H1 (cell line): ENCODE measurements at regions not wholly inside any gene's neighbourhood (a gene's known extent, or its start where the extent isn't known, plus 50 kb on each side); places are given as distances from the start of the nearest gene placed in this dataset.

Source experiments
- ASH2L ChIP-seq: fragments of 200-600, 300-600 bp; sonication (generic); IDR thresholded peaks from one replicate; pipeline ENCODE4 v1.7.1; 2017; ENCODE audit warnings: low read length
- BCL11A ChIP-seq, 2 experiments: IDR thresholded peaks; one replicate each; pipeline ENCODE4 v1.6.1; 2011; ENCODE audit warnings: low read depth in 2 of 2, low read length in 2 of 2, mild to moderate bottlenecking in 2 of 2
- CEBPB ChIP-seq: IDR thresholded peaks from 2 replicates; pipeline ENCODE4 v1.6.1; 2012; ENCODE audit warnings: low read depth, low read length
- GTF2F1 ChIP-seq: IDR thresholded peaks from 2 replicates; pipeline ENCODE4 v1.6.1; 2012; ENCODE audit warnings: low read depth, low read length, improper control_type of control experiment, borderline replicate concordance
- JUN ChIP-seq: IDR thresholded peaks from 2 replicates; pipeline ENCODE4 v1.6.1; 2011; ENCODE audit warnings: low read depth, mild to moderate bottlenecking, improper control_type of control experiment, low read length
- KDM4A ChIP-seq: IDR thresholded peaks from one replicate; pipeline ENCODE4 v1.7.1; 2012; ENCODE audit warnings: low read depth, mild to moderate bottlenecking, moderate library complexity, low read length, inconsistent platforms; ENCODE audit not compliant: severe bottlenecking
- MAFK ChIP-seq: IDR thresholded peaks from 2 replicates; pipeline ENCODE4 v1.6.1; 2012; ENCODE audit warnings: low read depth, mild to moderate bottlenecking, improper control_type of control experiment, low read length
- POLR2AphosphoS5 ChIP-seq: IDR thresholded peaks from 2 replicates; pipeline ENCODE4 v1.6.1; 2011; ENCODE audit warnings: low read depth, low read length
- RAD21 ChIP-seq, 2 experiments: IDR thresholded peaks in 1 of 2; conservative IDR thresholded peaks in 1 of 2; 2 replicates each; pipeline ENCODE4 v1.6.1; 2011; ENCODE audit warnings: low read depth in 2 of 2, low read length in 2 of 2, improper control_type of control experiment in 1 of 2, inconsistent platforms in 1 of 2, mild to moderate bottlenecking in 1 of 2, moderate library complexity in 1 of 2
- SIX5 ChIP-seq: IDR thresholded peaks from 2 replicates; pipeline ENCODE4 v1.6.1; 2011; ENCODE audit warnings: mild to moderate bottlenecking, low read depth, low read length
- SP2 ChIP-seq: IDR thresholded peaks from 2 replicates; pipeline ENCODE4 v1.6.1; 2012; ENCODE audit warnings: mild to moderate bottlenecking, low read length, inconsistent platforms
- SUZ12 ChIP-seq: fragments of 200-600 bp; sonication (generic); IDR thresholded peaks from 2 replicates; pipeline ENCODE4 v1.6.1; 2012; ENCODE audit warnings: mild to moderate bottlenecking, inconsistent platforms, low read length, moderate library complexity, mixed read lengths
- TF ChIP-seq, protein P1 (sequence below): fragments of 300-600 bp; sonication (generic); IDR thresholded peaks from 2 replicates; pipeline ENCODE4 v1.7.1; 2012; ENCODE audit warnings: low read length, moderate library complexity, mild to moderate bottlenecking, inconsistent platforms; ENCODE audit not compliant: insufficient replicate concordance

- TF ChIP-seq, protein P1, sequence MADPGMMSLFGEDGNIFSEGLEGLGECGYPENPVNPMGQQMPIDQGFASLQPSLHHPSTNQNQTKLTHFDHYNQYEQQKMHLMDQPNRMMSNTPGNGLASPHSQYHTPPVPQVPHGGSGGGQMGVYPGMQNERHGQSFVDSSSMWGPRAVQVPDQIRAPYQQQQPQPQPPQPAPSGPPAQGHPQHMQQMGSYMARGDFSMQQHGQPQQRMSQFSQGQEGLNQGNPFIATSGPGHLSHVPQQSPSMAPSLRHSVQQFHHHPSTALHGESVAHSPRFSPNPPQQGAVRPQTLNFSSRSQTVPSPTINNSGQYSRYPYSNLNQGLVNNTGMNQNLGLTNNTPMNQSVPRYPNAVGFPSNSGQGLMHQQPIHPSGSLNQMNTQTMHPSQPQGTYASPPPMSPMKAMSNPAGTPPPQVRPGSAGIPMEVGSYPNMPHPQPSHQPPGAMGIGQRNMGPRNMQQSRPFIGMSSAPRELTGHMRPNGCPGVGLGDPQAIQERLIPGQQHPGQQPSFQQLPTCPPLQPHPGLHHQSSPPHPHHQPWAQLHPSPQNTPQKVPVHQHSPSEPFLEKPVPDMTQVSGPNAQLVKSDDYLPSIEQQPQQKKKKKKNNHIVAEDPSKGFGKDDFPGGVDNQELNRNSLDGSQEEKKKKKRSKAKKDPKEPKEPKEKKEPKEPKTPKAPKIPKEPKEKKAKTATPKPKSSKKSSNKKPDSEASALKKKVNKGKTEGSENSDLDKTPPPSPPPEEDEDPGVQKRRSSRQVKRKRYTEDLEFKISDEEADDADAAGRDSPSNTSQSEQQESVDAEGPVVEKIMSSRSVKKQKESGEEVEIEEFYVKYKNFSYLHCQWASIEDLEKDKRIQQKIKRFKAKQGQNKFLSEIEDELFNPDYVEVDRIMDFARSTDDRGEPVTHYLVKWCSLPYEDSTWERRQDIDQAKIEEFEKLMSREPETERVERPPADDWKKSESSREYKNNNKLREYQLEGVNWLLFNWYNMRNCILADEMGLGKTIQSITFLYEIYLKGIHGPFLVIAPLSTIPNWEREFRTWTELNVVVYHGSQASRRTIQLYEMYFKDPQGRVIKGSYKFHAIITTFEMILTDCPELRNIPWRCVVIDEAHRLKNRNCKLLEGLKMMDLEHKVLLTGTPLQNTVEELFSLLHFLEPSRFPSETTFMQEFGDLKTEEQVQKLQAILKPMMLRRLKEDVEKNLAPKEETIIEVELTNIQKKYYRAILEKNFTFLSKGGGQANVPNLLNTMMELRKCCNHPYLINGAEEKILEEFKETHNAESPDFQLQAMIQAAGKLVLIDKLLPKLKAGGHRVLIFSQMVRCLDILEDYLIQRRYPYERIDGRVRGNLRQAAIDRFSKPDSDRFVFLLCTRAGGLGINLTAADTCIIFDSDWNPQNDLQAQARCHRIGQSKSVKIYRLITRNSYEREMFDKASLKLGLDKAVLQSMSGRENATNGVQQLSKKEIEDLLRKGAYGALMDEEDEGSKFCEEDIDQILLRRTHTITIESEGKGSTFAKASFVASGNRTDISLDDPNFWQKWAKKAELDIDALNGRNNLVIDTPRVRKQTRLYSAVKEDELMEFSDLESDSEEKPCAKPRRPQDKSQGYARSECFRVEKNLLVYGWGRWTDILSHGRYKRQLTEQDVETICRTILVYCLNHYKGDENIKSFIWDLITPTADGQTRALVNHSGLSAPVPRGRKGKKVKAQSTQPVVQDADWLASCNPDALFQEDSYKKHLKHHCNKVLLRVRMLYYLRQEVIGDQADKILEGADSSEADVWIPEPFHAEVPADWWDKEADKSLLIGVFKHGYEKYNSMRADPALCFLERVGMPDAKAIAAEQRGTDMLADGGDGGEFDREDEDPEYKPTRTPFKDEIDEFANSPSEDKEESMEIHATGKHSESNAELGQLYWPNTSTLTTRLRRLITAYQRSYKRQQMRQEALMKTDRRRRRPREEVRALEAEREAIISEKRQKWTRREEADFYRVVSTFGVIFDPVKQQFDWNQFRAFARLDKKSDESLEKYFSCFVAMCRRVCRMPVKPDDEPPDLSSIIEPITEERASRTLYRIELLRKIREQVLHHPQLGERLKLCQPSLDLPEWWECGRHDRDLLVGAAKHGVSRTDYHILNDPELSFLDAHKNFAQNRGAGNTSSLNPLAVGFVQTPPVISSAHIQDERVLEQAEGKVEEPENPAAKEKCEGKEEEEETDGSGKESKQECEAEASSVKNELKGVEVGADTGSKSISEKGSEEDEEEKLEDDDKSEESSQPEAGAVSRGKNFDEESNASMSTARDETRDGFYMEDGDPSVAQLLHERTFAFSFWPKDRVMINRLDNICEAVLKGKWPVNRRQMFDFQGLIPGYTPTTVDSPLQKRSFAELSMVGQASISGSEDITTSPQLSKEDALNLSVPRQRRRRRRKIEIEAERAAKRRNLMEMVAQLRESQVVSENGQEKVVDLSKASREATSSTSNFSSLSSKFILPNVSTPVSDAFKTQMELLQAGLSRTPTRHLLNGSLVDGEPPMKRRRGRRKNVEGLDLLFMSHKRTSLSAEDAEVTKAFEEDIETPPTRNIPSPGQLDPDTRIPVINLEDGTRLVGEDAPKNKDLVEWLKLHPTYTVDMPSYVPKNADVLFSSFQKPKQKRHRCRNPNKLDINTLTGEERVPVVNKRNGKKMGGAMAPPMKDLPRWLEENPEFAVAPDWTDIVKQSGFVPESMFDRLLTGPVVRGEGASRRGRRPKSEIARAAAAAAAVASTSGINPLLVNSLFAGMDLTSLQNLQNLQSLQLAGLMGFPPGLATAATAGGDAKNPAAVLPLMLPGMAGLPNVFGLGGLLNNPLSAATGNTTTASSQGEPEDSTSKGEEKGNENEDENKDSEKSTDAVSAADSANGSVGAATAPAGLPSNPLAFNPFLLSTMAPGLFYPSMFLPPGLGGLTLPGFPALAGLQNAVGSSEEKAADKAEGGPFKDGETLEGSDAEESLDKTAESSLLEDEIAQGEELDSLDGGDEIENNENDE, result no peak
- TF ChIP-seq SIX5, result no peak
- TF ChIP-seq SP2, result no peak
- no peak for TF ChIP-seq MAFK
- no peak for TF ChIP-seq POLR2AphosphoS5
- TF ChIP-seq KDM4A, result no peak
- TF ChIP-seq SUZ12, result no peak
- TF ChIP-seq JUN, result no peak
- TF ChIP-seq CEBPB, result no peak
- no peak for TF ChIP-seq RAD21 (IDR thresholded peaks at IDR 0.05 in 1 of 2, conservative IDR thresholded peaks at IDR 0.05 in 1 of 2; ENCODE audit: low read depth in 2 of 2, low read length in 2 of 2)
- TF ChIP-seq BCL11A (IDR thresholded peaks at IDR 0.05; ENCODE audit: low read depth in 2 of 2, low read length in 2 of 2), result no peak
- no peak for TF ChIP-seq ASH2L
- TF ChIP-seq GTF2F1, result no peak
Observed at GRCh38 chr10:62748386-62748785, 56.1 kb upstream of the ADO start (continued).
